DMS79 (cell line): ENCODE measurements at regions not wholly inside any gene's neighbourhood (a gene's known extent, or its start where the extent isn't known, plus 50 kb on each side); places are given as distances from the start of the nearest gene placed in this dataset.
"Not testable (repeated sequence)": the region's sequence is repeated elsewhere in the genome, so short reads cannot be mapped to it uniquely, and the experiment has no call there.

Source experiments
- DNase-seq: peaks from one replicate; lab custom pipeline; 2025; lab: John Stamatoyannopoulos, UW

DNA sequence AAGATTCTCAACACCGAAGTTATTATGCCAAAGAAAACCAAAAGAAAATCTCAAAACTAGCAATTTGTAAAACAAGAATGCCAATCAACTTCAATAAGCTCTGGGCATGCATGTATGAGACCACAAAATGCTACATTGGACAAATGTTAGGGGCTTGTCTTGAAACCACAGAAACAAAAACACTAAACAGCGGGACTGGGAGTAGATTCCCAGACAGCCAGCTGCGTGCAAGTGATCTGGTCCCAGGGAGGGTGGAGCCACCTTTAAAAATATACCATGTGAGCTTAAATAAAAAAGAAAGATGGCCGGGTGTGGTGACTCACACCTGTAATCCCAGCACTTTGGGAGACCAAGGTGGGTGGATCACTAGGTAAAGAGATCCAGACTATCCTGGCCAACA is 163.6 kb upstream of the PRICKLE2 start:
- no peak for DNase-seq

- no peak for DNase-seq
Measured at GRCh38 chr3:64387688-64388087, 162.4 kb upstream of the PRICKLE2 start.

DNA sequence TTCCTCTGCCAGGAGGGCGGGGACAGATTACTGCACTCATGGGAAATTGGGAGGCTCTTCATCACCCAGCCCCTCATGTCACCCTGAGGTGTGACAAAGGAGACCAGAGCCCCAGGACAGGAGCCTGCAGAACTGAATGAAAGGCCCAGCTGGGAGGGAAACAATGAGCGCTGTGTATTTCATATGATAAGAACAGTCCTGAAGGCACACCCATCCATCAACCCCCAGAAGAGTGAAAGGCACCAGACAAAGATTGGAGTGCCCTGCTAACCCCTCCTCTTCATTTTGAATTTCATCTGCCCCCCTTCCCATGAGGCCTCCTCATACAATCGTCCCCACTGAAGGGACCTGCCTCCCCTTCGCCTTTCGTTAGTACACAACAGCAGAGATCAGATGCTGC is 160.0 kb upstream of the PRICKLE2 start:
- DNase-seq = no peak

GRCh38 chr3:64384561-64384960 is 159.3 kb upstream of the PRICKLE2 start:
- DNase-seq = no peak

GRCh38 chr3:64382153-64382552 is 156.9 kb upstream of the PRICKLE2 start:
- DNase-seq = no peak

- DNase-seq = no peak
Measured at GRCh38 chr3:64381367-64381766, 156.1 kb upstream of the PRICKLE2 start.

- no peak for DNase-seq
Measured at GRCh38 chr3:64380546-64380945, 155.3 kb upstream of the PRICKLE2 start.

GRCh38 chr3:64379221-64379620 is 154.0 kb upstream of the PRICKLE2 start:
- DNase-seq = no peak

DNA sequence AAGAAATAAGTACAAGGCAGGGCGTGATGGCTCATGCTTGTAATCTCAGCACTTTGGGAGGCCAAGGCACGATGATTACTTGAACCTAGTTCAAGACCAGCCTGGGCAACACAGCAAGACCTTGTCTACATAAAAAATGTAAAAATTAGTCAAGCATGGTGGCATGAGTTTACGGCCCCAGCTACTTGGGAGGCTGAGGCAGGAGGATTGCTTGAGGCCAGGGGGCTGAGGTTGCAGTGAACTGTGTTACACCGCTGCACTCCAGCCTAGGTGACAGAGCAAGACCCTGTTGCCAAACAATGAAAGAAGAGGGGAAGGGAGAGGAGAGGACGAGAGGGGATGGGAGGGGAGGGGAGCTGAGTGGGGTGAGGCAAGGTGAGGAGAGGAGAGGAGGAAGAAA is 152.7 kb upstream of the PRICKLE2 start:
- no peak for DNase-seq

GRCh38 chr3:64375737-64376136 is 150.5 kb upstream of the PRICKLE2 start:
- no peak for DNase-seq

DNA sequence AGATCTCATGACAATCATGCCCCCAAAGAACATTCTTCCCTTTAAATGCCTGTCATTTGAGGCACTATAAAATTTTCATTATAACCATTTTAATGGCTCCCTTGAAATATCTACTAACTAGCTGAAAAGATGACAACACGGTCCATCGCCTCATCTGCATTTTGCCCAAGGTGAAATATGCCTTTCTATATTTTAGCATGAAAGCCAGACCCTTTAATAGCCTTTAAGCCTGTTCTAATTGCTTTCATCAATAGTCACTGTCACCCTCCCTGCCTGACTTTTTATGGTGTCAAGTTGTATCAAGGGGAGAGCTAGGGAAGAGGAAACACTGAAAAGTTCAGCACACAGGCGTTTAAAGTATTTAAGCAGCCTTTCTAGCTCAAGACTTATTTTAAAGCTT is 144.1 kb upstream of the PRICKLE2 start:
- no peak for DNase-seq

DNA sequence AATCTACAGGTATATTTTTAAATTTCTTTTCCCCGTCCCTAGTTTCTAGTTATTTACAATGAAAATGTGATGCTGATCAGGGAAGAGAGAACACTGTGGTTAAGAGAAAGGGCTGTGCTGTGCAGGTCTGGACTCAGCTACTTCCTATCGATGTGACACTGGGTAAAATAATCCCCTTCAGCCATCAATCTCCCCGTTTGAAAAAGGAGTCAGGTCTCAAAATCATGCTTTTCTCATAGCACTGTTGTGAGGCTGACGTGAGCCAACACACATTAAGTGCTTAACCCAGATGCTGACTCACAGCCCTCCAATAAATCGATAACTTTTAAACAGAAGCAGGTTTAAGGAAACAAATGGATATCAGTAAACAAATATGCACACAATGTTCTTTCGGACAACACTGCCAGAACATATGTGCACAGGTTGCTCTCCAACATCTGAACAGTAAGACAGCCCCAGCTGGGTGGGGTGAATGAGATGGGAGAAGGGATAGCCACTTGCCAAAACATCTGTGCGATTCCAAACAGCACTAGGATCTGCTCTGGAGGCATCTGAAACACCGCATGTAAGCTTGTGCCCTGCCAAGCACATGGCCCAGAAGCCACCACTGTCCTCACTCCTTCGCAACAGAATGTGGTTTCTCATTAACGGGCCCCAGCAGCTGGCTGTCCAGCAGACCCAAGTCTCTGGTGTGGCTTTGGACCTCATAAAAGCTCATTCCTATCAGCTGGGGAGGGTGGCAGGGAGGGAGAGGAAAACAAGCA is 143.2 kb upstream of the PRICKLE2 start:
- DNase-seq = no peak

DNA sequence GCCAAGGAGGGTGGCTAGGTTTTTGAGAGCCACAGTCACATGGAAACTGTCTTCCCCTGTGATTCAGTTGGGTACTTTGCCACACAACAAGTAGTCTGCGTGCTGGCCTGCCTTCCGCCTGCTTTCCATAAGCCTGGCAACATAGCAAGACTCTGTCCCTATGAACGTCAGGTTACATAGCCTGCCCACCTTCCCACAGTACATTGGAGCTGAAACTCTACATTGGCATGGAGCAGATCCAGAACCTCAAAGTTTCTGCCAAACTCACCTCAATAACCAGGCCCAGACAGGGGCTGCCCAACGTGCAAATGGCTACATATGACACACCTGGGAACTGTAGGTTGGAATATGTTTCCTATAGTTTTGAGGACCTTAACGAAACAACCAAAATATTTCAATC is 140.6 kb upstream of the PRICKLE2 start:
- no peak for DNase-seq

DNA sequence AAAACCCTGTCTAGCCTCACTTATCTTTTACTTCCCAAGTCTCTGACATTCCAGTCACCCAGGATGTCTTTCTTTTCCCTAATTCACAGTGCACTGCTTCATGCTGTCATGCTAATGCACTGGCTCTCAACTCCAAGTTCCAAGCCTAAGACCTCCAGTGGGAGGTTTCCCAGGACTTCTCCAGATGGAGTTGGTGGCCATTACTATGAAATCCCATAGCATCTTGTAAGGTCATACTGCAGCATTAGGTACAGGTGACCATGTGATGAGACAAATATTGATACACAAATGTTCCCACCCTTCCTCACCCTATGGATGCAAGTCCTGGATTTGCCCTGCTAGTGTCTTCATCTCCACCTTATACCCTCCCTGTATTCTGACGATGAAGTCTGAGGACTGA is 138.6 kb upstream of the PRICKLE2 start:
- no peak for DNase-seq

DNA sequence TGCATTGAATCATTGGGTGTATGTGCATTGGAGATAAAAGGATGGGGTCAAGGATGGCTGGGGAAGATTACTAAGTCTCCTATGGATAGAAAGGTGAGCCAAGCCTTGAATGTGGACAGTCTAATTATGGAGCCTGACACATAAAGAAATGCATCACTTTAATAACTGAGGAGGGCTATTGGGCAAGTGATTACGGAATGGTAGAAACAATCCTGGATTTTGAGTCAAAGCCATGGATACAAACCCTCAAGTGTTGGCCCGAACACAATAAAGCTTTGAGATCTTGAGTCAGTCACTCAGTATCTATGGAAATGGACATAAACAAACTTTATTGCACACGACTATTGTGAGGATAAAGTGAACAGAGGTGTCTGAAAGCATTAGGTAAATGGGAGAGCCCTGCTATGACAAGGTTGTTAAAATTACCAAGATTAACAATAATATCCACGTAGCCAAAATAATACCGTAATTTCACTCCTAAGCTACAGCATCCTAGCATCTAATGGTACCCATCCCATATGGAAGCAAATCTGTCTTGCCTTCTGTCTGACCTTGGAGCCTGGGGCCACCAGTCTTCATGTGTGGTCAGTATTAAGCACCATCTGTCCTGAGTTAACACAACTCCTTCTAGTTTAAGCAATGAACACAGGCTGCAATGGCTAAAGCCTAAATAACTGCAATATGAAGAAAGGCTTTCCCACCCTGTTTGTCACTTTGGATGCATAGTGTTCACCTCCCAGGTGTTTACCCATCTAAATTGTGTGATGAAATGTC is 136.9 kb upstream of the PRICKLE2 start:
- no peak for DNase-seq

DNA sequence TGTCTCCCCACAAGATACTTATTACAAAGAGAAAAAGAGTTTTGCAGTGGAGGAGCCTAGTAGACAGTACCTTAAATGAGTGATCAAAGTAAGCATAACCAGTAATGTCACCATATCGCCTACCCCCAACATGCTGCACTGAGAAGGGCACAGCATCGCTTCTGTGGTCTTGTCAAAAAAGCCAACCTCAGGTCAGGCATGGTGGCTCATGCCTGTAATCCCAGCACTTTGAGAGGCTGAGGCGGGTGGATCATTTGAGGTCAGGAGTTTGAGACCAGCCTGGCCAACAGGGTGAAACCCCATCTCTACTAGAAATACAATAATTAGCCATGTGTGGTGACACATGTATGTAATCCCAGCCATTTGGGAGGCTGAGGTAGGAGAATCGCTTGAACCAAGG is 135.8 kb upstream of the PRICKLE2 start:
- not testable (repeated sequence) for DNase-seq

DNA sequence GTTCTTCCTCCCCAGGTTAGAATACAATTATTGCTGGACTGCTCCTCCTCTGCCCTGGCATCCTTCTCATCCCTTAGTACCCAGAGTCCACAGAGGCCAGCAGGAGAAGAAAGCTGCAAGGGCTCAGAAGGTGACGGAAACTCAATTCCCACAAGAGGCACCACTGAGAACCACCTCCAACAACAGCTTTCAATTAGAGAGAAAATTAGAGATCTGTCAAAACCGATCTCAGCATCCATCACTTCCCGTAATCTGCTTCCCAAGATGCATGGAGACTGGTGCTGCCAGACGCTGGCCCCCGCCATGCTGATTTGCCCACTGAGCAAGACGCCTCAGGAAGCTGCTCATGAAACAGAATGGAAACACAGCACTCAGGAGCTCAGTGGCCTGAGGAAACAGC is 135.0 kb upstream of the PRICKLE2 start:
- DNase-seq = no peak

GRCh38 chr3:64359735-64360134 is 134.5 kb upstream of the PRICKLE2 start:
- DNase-seq = no peak

DNA sequence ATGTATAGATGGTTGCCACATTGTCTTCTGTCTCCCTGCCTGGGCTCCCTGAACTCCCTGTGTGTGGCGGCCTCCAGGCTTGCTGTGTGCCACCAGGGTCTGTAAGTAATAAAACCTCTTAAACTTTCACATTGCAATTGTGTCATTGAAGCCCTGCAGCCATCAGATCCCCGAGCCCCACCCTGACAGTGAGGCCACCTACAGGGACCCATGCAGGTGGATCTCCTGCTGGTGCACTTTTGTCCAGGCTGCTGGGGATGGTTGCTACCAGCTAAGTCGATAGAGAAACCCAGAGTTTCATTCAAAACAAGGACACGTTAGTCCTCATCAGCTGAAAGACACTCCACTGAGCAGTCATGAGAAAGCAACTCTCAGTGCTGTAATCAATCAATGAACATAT is 133.6 kb upstream of the PRICKLE2 start:
- DNase-seq = no peak

DNA sequence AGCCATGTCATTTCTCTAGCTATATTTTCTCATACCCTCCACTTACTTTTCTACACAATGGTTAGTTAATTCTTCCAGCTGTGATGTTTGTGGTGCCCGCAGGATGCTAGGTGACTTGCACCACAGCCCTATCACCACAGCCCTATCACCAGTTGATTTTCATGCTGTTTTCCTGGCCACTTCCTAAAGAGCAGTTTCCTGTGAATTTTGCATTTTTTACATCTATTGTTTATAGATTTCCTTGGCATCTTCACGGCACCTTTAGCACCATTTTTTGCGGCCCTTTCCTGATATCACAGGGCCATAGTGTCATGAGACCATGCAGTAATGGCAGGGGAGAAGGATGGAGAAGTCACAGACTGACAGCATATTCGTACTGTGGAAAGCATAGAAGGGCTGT is 132.9 kb upstream of the PRICKLE2 start:
- DNase-seq = no peak

DNA sequence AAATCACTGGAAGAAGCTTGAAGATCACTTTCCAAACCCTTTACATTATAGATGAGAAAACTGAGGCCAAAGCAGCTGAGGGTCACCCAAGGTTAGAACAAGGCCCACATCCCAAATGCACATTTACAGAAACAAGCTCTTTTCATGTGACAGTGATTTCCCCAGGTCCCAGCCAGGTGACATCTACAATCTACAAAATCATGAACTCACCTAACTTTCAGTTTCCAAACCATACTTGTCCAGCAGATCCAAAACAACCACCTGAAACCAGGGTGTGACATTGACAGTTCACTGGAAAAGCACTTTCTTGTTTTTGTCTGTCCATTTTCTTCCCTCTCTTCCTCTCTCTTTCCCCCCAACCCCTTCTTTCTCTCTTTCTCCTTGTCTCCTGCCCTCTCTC is 132.2 kb upstream of the PRICKLE2 start:
- no peak for DNase-seq

DNA sequence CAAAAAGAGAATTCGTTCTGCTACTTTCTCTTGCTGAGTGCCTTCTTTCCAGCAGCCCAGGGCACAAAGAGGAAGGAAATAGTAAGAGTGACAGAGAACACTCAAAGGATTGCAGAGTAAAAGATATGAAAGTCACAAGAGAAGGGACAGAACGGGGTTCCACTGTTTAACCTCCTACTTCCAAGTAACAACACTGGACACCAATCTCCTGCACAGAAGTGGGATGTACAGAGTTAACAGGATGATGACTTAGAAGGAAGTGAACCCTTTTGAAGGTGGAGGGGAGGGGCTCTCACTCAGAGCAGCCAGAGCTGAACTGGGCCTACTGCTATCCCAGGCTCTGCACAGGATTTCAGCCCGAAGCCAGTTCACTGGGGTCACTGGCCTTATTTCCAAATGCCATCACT is 130.1 kb upstream of the PRICKLE2 start:
- DNase-seq = no peak

DNA sequence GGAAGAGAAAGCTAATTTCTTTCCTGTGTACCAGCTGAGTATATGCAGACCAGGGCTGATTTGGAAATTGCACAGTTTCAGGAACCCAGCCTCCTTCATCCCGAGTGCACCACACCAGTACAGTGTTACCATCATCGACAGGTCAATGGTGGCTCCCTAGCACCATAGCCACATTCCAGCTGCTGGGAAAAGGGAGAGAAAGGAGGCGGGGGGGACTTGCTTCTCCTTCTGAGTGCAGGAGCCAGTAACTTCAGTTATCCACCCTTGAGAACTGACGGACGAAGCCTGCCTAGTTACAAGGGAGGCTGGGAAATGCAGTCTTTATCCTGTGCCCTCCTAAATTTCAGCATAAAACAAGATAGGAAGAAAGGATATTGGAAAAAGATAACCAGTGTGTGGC is 129.7 kb upstream of the PRICKLE2 start:
- no peak for DNase-seq

DNA sequence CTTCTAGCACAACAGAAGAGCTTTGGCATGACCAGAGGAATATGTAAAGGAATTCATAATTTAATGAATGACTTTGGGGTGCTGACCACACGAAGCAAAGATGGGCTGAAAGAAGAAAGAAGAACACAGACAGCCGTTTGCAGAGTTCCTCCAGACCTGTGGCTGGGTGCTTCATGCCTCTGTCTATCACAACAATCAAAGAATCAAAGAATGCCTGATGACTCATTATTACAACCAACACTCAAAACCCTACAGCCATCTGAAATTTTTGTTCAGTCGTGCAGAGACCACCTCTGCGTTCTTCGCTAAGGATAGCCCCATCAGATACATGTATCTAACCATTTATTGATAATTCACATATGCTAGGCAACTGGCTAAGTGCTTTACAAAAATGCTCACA is 129.0 kb upstream of the PRICKLE2 start:
- DNase-seq = no peak
